WI38 (cell line): ENCODE measurements at regions not wholly inside any gene's neighbourhood (a gene's known extent, or its start where the extent isn't known, plus 50 kb on each side); places are given as distances from the start of the nearest gene placed in this dataset.

Source experiments
- H3K4me3 ChIP-seq: 2 replicates; pipeline ENCODE4 v1.5.1; 2011; ENCODE audit warnings: low read depth, mild to moderate bottlenecking, control low read depth, low read length
- TF ChIP-seq, protein P1 (sequence below): IDR thresholded peaks from 2 replicates; pipeline ENCODE4 v1.5.1; 2012; ENCODE audit warnings: low read depth, mild to moderate bottlenecking, control low read depth, low read length

DNA sequence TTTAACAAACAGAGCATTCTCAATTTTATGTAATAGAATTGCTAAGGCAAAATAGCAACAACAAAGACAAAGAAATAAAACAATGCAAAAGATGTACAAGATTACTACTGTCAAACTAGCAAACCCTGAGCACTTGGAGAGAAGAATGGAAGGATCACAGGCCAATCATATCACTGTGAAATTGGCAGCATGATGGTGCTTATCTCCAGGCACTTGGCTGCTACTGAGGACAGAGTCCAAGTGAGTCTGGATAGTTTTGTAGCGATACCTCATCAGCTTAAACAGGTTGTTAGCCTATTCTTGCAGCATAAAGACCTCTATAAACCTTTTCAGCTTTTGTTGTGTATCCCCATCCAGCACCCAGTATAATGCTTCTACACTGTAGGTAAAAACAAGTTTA, 117.7 kb downstream of the C4orf33 start:
- no peak overlapping the region for H3K4me3 ChIP-seq
- TF ChIP-seq, protein P1, sequence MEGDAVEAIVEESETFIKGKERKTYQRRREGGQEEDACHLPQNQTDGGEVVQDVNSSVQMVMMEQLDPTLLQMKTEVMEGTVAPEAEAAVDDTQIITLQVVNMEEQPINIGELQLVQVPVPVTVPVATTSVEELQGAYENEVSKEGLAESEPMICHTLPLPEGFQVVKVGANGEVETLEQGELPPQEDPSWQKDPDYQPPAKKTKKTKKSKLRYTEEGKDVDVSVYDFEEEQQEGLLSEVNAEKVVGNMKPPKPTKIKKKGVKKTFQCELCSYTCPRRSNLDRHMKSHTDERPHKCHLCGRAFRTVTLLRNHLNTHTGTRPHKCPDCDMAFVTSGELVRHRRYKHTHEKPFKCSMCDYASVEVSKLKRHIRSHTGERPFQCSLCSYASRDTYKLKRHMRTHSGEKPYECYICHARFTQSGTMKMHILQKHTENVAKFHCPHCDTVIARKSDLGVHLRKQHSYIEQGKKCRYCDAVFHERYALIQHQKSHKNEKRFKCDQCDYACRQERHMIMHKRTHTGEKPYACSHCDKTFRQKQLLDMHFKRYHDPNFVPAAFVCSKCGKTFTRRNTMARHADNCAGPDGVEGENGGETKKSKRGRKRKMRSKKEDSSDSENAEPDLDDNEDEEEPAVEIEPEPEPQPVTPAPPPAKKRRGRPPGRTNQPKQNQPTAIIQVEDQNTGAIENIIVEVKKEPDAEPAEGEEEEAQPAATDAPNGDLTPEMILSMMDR, result no peak

DNA sequence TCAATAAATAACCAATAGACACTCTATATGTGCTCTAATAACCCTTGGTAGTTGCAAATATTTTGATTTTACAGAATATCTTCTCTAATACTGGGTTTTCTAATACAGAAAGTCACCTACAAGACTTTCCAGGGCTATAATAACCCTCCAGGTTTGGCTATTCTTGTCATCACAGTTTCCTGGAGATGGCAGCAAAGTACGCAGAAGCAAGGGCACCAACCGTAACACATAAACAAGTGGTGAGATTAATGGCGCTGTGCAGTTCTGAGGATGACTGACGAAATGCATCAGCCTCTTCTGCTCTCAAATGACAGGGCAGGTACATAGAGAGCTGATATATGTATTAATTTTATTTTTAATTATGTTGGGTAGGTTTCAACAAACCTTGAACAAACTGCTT, 122.4 kb downstream of the C4orf33 start:
- no peak overlapping the region for H3K4me3 ChIP-seq

DNA sequence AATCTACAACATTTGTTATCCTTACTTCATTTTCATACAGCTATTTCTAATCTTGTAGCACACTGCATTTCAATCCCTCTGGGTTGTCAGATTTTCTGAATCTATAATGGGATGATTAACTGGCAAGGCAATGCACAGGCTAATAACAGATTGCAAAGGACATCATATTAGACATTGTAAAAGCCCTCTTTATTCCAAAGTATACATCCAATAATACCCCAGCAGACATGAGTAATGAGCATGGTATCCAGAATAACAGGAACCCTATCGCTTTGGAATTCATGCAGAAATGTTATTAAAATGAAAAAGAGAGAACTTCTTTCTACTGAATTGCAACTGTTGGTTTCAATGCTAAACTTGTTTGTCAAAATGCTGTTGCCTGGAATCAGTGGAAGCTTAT, 122.9 kb downstream of the C4orf33 start:
- H3K4me3 ChIP-seq, result no peak overlapping the region
- TF ChIP-seq, protein P1, result no peak

More for the DNA sequence above, 122.4 kb downstream of the C4orf33 start:
- TF ChIP-seq, protein P1, result no peak

DNA sequence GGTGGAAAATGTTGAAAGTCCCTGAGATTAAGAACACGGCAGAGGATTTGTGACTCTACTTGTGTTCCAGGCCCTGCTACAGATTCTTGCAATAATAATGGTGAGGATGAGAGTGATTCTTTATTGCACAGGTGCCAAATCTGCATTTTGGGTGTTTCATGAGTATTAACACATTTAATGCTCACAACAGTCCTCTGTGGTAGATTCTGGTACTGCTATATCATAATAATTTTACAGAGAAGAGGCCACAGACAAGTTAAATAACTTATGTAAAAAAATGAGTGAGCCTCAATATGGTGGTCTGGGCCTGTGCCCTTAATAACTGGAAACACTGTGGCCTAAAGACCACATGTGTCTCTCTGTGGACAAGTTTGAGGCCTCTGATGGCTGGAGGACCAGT, 124.3 kb downstream of the C4orf33 start:
- no peak overlapping the region for H3K4me3 ChIP-seq

DNA sequence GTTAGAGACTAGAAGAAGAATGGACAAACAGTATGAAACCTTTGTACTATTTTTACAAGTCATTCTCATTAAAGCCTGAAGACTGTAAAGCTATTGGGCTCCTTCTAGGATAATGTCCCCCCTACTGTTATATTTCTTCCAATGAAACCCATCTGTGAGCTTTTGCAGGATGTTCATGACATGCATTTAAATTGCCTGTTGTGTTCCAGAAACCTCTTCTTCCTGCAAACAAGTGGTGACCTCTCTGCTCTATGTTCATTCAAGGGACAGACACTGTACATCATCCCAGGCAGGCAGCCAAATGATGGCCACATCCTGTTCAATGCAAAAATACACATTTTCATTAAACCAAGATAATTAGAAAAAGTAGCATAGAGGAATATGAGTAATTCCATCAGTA, 128.0 kb downstream of the C4orf33 start:
- no peak overlapping the region for H3K4me3 ChIP-seq
- TF ChIP-seq, protein P1, result no peak

More for the DNA sequence above, 124.3 kb downstream of the C4orf33 start:
- TF ChIP-seq, protein P1, result no peak

DNA sequence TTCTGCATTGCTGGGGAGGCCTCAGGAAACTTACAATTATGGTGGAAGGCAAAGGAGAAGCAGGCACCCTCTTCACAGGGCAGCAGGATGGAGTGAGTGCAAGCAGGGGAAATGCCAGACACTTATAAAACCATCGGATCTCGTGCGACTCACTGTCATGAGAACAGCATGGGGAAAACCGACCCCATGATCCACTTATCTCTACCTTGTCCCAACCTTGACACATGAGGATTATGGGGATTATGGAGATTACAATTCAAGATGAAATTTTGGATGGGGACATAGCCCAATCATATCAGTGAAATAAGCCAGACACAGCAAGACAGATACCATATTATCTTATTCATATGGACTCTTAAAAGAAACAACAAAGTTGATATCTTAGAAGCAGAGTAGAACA, 134.9 kb downstream of the C4orf33 start:
- TF ChIP-seq, protein P1, result no peak
- no peak overlapping the region for H3K4me3 ChIP-seq

DNA sequence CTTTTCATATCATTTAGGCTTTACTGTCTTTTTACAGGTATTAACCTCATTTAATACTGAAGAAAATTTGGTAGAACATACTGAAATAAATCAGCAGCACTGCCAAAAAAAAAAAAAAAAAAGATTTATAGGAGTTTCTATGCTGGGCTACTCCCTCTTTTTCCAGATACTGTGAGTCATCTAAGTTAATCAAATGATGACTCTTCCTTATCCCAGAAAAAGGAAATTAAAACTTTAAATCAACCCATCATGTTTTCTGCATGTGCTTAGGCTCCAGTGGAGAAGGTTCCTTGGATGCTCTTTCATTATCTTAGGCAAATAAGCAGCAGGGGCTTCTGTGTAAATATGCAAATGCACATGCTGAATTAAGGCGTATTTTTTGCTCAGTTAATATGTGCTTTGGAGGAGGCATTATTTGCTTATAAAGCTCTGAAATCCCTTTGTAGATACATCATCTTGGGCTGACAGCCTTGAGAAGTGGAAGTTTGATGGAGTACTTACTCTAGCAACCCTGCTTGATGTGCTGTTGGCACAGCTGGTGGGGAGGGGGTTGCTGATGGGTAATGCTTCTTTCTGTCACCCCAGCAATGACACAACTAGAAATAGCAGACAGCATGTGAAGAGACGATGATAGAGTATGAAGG, 136.1 kb downstream of the C4orf33 start:
- TF ChIP-seq, protein P1, result no peak
- no peak overlapping the region for H3K4me3 ChIP-seq
